ENCODE measurements at regions not wholly inside any gene's neighbourhood (a gene's known extent, or its start where the extent isn't known, plus 50 kb on each side); places are given as distances from the start of the nearest gene placed in this dataset.
"Not testable (repeated sequence)": the region's sequence is repeated elsewhere in the genome, so short reads cannot be mapped to it uniquely, and the experiment has no call there.

DNA sequence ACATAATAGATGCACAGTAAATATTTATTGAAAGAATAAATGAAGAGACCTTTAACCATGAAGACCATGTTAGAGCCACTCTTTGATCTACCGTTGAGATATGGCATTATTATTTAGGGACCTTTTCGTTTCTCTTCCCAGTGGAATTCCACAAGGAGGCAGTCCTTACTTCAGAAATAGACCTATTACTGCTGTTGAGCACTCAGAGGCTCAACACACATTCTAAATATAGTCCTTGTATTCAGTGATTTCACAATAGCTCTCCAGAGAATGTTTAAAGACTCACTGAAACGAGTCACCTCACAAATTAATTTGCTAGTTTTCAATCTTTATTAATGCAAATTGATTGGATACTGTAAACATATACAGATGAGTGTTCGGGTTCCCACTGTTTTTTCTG, 603.8 kb downstream of the CDH8 start:
- no peak for DNase-seq (ENCODE audit: low read depth)

DNA sequence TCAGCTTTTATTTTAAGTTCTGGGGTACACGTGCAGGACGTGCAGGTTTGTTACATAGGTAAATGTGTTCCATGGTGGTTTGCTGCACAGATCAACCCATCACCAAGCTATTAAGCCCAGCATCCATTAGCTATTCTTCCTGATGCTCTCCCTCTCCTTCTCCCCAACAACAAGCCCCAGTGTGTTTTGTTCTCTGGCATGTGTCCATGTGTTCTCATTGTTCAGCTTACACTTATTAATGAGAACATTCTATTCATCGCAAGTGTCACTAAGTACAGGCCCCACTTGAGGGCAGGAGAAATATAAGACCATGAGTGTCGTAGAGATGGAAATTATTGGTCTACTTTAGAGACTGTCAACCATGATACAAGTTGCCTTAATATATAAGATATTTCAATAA, 615.1 kb downstream of the CDH8 start:
- DNase-seq (ENCODE audit: low read depth): no peak

DNA sequence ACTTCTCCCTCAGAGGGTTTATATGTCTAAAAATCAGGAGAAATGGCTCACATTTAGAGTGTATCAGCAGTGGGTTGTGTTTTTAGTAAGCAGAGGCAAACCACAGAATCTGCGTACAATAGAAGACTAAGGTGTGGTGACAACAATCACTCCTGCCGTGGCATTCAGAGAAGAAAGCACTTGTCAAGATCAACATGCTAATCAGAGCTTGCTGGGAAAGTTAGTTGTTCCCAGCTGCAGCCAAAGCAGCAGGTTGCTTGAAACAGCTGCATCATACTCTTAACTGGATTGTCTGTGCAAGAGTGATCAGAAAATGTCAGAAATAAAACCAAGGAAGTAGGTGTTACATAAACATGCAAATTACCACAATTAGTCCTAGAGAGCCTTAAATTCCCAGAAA, 616.4 kb downstream of the CDH8 start:
- DNase-seq (ENCODE audit: low read depth): no peak

DNA sequence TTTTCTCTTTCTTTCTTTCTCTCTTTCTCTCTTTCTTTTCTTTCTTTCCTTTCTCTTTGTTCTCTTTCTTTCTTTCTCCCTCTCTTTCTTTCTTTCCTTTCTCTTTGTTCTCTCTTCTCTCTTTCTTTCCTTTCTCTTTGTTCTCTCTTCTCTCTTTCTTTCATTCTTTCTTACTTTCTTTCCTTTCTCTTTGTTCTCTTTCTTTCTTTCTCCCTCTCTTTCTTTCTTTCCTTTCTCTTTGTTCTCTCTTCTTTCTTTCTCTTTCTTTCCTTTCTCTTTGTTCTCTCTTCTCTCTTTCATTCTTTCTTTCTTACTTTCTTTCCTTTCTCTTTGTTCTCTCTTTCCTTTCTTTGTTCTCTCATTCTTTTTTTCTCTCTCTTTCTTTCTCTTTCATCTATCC, 617.4 kb downstream of the CDH8 start:
- DNase-seq (ENCODE audit: low read depth): not testable (repeated sequence)

DNA sequence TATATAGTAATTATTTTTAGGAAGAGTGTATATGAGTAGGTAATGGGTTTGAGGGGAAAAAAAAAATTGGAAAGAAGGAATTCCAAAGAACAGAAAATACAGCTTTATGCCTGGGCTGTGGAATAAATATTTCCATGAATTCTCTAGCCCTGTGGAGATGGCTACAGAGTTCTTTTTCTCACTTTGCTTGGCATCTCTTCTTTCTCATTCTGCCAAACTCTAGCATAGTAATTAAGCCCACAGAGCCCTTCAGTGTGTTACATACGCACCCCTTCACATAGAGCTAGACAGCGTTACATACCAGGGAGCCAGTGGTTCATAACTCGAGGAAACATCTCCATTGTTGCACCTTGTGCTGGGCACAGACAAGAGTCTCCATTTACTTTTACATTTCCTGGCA, 621.1 kb downstream of the CDH8 start:
- no peak for DNase-seq (ENCODE audit: low read depth)

DNA sequence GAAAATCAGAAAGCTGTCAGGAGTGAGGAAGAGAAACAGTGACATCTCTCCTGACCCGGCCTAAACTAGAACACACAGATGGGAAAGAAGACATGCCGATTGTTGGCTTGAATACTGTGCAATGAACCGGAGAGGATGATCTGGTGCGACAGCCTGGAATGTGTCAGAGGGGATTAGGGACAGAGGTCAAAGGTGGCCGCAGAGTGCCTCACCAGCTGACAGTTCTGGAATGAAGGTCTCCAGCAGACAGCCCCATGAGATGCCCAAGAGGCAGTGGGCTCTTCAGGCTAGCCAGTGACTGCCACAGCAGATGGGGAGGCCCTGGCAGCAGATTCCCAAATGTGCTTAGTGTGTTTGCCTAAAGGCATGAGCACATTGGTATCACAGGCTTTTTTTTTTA, 623.2 kb downstream of the CDH8 start:
- no peak for DNase-seq (ENCODE audit: low read depth)

DNA sequence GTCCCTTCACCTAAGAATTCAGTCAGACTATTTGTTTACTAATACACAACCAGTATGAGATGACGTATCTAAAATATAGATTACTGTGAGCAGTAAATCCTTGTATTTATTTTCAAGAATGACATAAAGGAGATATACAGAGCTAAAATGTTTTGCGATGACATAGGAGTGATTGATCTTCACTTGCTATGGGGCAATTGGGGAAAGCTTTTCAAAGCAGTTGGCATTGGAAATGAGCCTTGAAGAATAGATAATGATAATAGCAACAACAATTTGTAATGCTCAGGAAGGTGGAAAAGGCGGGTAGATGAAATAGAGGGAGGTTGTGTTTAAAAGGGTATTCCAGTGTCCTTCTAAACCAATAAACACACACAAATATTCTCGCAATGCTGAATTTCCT, 623.7 kb downstream of the CDH8 start:
- DNase-seq (ENCODE audit: low read depth): no peak

DNA sequence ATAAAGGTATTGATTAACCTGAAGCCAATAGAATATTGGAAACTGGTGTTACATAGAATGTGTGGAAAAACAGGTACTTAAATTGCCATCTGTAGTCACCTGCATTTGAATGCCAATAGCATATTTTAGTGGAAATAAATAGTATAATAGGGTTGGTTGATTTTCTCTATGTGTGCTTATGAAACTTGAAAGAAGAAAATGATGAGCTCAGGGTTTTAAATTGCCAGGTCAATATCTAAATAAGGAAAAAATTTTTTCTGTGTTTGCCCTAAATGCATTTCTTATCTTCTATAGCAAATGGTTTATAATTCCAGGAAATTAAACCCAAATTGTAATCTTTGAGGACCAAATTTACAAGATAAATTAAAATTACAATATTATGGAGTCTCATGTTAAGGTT, 626.6 kb downstream of the CDH8 start:
- DNase-seq (ENCODE audit: low read depth): no peak

DNA sequence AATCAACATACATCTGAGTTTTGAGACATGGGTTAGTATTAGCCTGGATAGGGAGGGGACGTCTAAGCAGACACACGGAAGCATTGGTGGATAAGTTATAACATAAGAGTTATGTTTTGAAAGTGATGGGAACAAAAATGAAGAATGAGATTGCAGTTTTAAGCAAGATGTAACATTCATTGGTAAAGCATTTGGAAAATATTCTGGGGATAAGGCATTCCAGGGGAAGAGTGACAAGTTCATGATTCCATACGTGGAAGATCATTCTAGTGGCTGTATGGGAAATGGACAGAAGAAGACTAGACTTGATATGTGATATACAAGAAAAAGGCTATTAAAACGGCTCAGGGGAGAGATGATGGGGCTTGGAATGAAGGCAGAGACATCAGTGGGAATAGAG, 632.9 kb downstream of the CDH8 start:
- DNase-seq (ENCODE audit: low read depth): no peak

DNA sequence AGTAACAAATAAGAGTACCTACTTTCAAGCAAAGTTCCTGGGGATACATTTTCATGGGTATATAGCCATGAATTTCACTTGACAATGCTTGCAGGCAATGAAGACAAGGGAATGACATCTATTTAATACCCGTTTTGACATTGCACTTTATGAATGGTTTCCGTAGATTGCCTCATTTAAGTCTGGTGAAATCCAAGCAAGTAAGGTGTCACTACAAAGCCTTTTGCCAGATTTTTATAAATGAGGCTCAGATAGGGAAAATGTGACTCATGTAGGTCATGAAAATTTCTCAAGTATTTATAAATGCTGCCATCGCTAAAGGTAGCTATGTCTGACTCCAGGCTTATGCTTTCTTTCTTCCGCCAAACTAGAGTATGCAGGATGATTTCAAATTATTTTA, 644.3 kb downstream of the CDH8 start:
- no peak for DNase-seq (ENCODE audit: low read depth)

DNA sequence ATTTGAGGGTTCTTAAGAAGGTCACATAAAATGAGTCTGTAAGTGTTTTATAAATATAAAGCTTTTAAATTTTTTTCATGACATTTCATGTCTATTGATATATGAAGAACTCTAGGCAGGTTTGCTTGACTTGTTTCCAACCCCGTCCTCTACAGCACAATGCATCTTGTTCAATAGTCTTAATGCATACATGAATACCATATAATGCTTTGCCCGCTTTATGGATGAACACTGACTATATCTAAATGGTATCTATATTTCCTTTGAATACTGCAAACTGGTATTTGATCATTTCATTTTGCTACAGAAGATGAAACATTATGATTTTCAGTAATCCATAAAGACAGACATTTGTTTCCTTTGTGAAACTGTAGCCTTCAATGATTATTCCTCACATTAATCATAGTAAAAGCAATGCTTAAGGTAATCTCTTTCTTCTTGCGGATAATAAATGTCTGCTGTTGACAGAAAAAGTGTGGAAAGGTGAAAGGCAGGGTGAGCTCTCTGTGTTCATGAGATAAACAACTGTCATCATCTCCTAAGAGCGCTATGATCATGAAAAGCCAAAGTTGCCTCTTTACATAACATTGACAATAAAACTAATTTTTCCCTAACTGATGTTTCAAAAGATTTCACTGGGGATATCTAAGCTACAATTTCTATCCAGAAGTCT, 645.1 kb downstream of the CDH8 start:
- DNase-seq (ENCODE audit: low read depth): no peak

DNA sequence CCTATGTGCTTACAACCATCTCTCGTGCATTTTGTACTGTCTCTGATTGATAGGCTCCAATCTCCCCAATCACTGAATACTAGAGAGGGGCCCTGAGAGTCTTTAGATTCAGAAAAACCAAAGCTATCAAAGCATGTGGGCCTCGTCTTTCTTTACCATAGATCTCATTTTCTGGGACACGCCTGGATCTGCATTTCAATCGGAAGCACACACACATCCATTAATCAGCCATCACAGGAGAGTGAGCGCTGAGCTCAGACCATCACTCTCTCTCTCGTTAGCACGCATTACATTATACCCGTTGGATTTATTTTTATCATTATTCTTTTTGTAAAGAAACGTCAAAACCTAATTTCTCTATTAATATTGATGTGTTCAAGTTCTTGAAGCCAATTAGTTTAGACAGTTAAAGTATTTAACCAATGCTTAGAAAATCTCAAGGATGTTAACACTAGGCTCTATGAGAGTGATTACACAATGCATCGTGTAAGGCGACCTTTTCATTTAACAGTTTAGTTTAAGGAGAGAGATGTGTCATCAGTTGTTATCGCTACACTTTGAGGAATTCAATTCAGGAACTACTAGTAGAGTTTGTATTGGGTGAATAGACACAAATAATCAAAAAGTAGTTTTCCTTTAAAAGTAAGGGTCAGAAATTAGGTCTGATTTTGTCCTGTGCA, 650.7 kb downstream of the CDH8 start:
- no peak for DNase-seq (ENCODE audit: low read depth)

DNA sequence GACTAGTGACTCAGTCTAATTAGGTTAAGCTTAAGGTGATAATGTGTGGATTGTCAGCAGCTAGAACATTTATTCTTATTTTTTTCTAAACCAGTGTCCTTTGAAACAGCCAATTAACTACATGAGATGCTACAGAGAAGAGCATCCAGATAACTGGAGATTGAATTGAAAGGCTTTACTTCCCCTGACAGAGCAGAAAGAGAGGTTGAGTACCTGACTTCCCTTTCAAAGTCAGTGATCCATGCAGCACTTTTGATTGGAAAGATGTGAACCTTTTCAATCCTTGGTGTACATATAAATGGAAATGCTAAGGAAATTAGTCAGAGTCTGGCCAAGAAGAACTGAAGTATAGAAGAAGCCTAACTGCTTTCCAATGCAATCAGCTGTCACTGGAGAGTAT, 653.8 kb downstream of the CDH8 start:
- no peak for DNase-seq (ENCODE audit: low read depth)

DNA sequence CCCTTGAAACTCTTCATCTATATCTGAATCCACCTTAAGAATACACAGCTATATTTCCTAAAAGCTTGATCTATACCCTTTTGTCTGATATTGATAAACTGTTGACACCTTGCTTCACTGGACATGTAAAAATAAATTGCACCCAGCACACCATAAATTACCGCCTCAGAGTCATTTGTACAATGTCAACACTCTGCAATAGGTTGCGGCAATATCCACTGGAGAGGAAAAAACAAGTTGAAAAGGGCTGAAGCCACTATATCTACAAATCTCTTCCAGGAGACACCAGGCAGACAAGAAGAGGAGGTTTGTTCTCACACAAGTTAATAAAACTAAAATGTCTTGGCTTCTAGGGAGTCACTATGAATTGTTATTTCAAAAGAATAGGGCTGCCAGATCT, 656.9 kb downstream of the CDH8 start:
- DNase-seq (ENCODE audit: low read depth): no peak

DNA sequence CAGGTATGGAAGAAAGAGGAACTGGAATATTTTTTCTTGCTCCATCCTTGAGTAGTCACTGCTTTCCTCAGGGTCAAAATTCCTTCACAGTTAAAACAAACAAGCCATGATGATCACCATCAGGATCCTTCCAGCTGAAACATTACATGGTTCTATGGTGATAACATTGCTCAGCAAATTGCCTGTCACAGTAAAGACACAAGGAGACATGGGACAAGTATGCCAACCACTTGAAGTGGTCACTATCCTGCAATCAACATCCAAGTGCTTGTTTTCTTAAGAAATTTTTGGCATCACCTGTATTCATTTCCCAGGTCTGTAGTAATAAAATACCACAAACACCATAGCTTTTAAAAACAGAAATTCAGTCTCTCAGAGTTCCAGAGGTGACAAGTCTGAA, 662.2 kb downstream of the CDH8 start:
- DNase-seq (ENCODE audit: low read depth): no peak

DNA sequence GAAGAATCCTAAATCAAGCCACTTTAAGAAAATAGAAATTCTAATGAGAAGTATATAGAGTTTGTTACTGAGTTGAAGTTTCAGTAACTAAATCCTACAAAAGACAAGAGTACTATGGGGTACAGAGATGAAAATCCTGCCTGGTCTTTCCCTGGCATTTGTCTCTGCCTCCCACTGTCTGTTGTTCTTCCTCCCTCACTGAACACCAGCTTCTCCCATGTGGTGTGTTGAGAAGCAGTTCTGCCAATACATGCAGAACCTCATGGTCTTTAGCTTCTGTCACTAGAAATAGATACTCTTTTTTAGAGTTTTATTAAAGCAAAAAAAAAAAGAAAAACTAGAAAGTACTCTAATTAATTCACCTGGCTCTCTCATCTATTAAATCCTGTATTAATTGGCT, 664.4 kb downstream of the CDH8 start:
- no peak for DNase-seq (ENCODE audit: low read depth)

DNA sequence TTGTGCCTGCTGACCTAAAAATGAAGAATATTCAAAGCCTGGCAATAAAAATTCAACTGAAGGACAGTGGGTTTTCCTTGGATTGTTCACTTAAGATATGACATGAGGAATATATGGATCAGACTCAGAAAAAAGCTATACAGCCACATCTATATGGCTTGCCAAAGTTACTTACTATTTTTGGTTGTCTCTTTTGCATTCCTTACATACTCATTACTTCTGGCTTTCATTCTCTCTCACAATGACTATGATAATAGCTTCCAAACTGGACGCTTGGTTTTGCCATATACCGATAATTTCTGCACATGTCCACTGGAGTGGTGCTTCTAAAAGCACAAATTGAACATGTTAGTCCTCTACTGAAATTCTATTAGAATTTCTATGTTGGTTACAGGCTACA, 664.9 kb downstream of the CDH8 start:
- DNase-seq (ENCODE audit: low read depth): no peak

DNA sequence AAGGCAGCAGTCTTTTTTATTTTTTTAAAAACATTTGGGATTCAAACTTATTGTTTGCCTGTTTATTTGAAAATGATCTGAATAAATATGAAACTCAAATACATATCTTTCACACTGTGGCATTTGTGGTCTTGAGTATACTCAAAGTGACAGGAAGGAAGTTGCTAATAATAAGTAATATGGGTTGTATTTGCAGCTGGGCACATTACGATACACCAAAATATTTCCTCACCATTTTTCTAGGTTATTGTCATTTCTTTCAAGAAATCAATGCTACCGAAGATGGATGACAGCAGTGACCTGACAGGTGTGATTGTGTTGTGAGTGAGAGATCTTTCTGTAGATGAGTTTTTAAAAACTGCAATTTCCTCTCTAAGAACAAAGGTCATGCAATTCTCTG, 665.7 kb downstream of the CDH8 start:
- no peak for DNase-seq (ENCODE audit: low read depth)

DNA sequence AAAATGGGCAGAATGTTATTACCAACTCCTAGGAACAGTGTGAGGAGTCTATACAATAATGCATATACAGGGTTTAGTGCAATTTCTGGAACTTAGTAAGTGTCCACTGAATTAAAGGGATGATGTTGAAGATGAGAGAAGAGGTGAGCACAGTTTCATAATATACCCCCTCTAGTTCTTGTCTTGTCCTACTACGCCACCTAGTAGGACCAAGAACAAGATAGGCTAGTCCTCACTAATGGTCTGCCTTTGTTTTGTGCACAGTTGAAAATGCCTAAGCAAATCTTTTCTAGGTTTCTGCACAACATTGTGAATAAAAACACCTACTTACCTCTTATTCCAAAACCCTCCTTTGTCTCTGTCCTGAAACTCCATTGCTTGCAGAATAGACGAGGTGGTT, 670.2 kb downstream of the CDH8 start:
- no peak for DNase-seq (ENCODE audit: low read depth)

DNA sequence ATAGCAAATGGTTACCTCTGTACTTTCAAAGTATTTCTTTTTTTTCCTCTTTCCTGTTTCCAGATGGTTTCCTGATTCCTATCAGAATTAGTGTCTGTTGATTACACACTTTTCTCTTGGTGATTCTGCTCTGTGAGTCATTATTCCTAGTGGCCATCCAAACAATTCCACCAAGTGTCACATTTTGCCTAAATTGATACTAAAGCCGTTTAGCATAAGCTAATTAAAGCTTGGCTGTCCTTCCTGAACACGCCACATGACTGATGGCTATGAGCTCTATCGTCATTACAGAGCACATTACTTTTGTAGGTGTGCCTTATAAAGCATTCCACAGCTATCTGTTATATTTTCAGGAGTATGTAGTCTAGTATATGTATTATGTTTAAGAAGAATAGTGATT, 671.2 kb downstream of the CDH8 start:
- no peak for DNase-seq (ENCODE audit: low read depth)

DNA sequence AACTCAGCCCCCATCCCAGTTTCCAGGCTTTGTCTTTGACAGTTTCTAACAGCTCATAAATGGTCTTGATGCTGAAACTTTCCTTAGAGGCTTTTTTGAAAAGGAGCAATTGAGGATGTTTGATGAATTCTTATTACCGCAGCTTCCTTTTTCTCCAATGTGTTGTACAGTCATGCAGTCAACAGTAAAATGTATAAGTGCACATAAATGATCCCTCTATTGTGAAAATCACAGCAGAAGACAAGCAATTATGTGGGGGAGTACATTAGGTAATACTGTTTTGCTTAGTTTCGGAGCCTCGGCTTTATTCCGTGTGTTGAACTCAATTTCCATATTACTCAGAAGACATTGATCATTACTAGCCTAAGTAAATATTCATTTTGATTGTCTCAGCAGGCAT, 673.7 kb downstream of the CDH8 start:
- DNase-seq (ENCODE audit: low read depth): no peak

DNA sequence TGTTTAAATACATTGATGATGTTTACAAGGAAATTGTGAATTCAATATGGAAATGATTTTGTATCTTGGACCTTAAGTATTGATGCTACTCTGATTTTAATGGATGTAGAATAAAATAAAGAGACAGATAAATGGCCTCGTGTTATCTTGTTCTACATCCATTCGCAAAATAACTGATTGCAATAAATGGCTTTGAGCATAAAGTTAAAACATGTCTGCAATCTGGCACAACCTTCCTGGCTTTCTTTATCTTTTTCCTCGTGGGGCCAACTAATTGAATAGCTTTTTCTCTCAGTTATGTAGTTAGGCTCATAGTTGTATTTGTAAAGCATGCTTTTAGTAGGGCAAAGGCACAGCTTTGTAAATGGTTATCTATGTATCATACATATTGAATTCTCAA, 691.4 kb downstream of the CDH8 start:
- DNase-seq (ENCODE audit: low read depth): no peak

DNA sequence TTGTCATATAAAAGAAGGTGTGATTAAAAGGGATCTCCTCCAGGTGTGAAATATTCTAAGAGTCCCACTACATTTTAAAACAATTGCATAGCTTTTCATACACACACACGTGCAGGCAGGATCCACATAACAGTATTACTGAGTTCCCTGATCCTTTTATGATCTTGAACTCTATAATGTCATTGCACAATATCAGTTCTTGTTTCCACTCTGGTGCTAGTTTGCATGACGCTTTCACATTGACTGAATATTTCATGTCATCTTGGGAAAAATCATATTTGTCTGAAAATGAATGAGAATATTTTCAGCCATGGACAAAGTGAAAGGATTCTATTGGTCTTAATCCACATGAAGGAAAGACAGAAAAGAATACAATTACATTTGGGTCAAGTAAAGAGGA, 703.8 kb downstream of the CDH8 start:
- DNase-seq (ENCODE audit: low read depth): no peak

DNA sequence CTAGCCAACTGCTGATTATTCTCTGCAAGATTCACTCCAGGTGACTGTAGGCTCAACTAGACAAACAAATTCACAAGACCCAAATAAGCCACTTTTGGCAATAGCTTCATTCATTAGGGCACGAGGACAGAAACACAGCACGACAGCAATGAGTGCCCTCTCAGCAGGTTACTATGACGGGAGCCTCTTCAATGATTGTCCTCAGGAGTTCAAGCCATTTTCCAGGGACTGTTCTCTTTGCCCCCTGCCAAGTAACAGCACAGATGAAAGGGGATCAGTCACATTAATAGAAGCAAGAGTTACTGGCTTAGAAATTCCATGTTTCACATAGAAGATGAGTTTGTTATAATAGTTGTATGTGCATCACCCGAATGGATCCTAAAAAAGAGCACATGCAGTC, 712.2 kb downstream of the CDH8 start:
- DNase-seq (ENCODE audit: low read depth): no peak
